ENCODE measurements at regions not wholly inside any gene's neighbourhood (a gene's known extent, or its start where the extent isn't known, plus 50 kb on each side); places are given as distances from the start of the nearest gene placed in this dataset.

GRCh38 chr10:110422548-110422947 lies 75.2 kb upstream of the DUSP5 start:
- DNase-seq (ENCODE audit: low read depth): no peak
- TF ChIP-seq CTCF (IDR thresholded peaks at IDR 0.05; ENCODE audit: low read depth, low read length, missing control alignments): no peak
- in situ Hi-C loops (cut with HindIII; ENCODE audit: low sequenced_read_pairs): no loop called here

GRCh38 chr10:110423650-110424049 lies 74.1 kb upstream of the DUSP5 start:
- no peak for DNase-seq (ENCODE audit: low read depth)

More at GRCh38 chr10:110422548-110422947, 75.2 kb upstream of the DUSP5 start:
- no peak overlapping the region for H3K4me3 ChIP-seq (ENCODE audit: low read depth, low read length)

DNA sequence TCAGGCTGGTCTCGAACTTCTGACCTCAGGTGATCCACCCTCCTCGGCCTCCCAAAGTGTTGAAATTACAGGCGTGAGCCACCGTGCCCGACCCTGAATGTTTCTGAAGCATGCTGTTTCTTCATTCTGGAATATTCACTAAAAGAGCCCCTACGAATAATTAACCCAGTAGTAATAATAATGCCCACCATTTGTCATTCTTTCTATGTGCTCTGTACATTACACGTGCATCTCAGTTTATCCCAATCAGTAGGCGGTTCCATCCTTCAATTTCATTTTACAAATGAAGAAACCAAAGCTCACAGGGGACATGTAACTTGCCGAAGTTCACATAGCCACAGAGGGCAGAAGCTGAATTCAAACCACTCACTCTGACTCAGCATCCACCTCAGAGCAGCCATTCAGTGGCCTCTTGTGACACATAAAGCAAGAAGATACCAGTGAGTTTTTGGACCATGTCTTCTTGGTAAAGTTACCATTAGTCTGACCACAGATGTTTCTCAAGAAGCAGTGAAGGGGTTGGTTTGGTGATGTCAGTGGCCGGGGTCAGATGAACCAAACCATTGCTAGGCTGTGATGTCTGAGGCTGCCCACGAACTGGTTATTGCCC lies 71.9 kb upstream of the DUSP5 start:
- peak; percentile 87 for DNase-seq (ENCODE audit: low read depth)
- no peak overlapping the region for H3K4me3 ChIP-seq (ENCODE audit: low read depth, low read length)
- TF ChIP-seq CTCF (IDR thresholded peaks at IDR 0.05; ENCODE audit: low read depth, low read length, missing control alignments): no peak
- in situ Hi-C loops (cut with HindIII; ENCODE audit: low sequenced_read_pairs): no loop called here

More at GRCh38 chr10:110423650-110424049, 74.1 kb upstream of the DUSP5 start:
- H3K4me3 ChIP-seq (ENCODE audit: low read depth, low read length): no peak overlapping the region
- TF ChIP-seq CTCF (IDR thresholded peaks at IDR 0.05; ENCODE audit: low read depth, low read length, missing control alignments): no peak
- in situ Hi-C loops (cut with HindIII; ENCODE audit: low sequenced_read_pairs): no loop called here

GRCh38 chr10:110426294-110427181 lies 71.2 kb upstream of the DUSP5 start:
- peak; percentile 92 for DNase-seq (ENCODE audit: low read depth)
- no peak overlapping the region for H3K4me3 ChIP-seq (ENCODE audit: low read depth, low read length)
- no peak for TF ChIP-seq CTCF (IDR thresholded peaks at IDR 0.05; ENCODE audit: low read depth, low read length, missing control alignments)
- in situ Hi-C loops (cut with HindIII; ENCODE audit: low sequenced_read_pairs): no loop called here

GRCh38 chr10:110429301-110429700 lies 68.4 kb upstream of the DUSP5 start:
- no peak for DNase-seq (ENCODE audit: low read depth)
- no peak overlapping the region for H3K4me3 ChIP-seq (ENCODE audit: low read depth, low read length)
- no peak for TF ChIP-seq CTCF (IDR thresholded peaks at IDR 0.05; ENCODE audit: low read depth, low read length, missing control alignments)
- in situ Hi-C loops (cut with HindIII; ENCODE audit: low sequenced_read_pairs): no loop called here

DNA sequence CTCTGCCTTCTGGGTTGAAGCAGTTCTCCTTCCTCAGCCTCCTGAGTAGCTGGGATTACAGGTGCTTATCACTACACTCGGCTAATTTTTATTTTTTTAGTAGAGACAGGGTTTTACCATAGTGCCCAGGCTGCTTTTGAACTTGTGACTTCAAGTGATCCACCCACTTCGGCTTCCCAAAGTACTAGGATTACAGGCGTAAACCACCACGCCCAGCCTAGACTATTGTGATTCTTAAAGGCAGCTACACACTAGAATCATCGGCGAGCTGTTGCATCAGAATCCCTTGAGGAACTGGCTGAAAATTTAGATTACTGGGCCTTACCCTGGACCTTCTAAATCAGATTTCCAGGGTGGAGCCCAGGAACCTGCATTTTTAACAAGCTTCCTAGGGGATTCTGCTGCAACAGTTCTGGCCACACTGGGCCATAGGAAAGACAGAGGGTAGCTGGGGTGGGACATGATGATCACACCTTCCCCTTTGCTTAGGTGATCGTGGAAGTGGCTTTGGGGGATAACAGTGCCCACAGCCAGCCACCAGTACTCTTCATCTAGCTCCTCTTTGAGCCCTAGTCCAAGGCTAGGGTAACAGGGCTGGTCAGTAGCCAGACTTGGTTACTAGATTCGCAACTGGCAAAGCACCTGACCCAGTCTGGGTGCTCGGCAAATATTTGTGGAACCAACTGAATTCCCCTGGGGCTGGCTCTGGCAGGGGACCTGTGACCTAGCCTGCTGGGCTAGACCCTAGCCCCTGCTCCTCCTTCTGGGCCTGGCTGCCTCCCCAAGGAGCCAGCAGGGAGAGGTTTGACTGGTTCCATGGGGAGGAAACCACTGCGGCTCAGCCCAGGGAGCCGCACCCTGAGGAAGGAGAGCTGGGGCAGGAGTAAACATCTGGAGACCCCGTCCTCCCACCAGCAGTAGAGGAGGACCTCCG lies 67.1 kb upstream of the DUSP5 start:
- in situ Hi-C loops (cut with HindIII; ENCODE audit: low sequenced_read_pairs): no loop called here
- H3K4me3 ChIP-seq (ENCODE audit: low read depth, low read length): no peak overlapping the region
- no peak for DNase-seq (ENCODE audit: low read depth)
- TF ChIP-seq CTCF (IDR thresholded peaks at IDR 0.05; ENCODE audit: low read depth, low read length, missing control alignments): no peak
